ENCODE measurements at regions not wholly inside any gene's neighbourhood (a gene's known extent, or its start where the extent isn't known, plus 50 kb on each side); places are given as distances from the start of the nearest gene placed in this dataset.

GRCh38 chr2:221817052-221817451 is 244.9 kb upstream of the EPHA4 start (continued):
- TF ChIP-seq CHD7 (IDR thresholded peaks at IDR 0.05; ENCODE audit: insufficient replicate concordance, low read length) (no peak), SIRT6 (IDR thresholded peaks at IDR 0.05; ENCODE audit: low read length) (no peak)

All from H1 (cell line).